GM21515 (cell line): ENCODE measurements at regions not wholly inside any gene's neighbourhood (a gene's known extent, or its start where the extent isn't known, plus 50 kb on each side); places are given as distances from the start of the nearest gene placed in this dataset.
"Not testable (repeated sequence)": the region's sequence is repeated elsewhere in the genome, so short reads cannot be mapped to it uniquely, and the experiment has no call there.

Experiments
- ATAC-seq: cut with Tn5 transposase; IDR thresholded peaks from one replicate; pipeline ENCODE4 v1.9.1; 2021; ENCODE audit not compliant: unreplicated experiment

DNA sequence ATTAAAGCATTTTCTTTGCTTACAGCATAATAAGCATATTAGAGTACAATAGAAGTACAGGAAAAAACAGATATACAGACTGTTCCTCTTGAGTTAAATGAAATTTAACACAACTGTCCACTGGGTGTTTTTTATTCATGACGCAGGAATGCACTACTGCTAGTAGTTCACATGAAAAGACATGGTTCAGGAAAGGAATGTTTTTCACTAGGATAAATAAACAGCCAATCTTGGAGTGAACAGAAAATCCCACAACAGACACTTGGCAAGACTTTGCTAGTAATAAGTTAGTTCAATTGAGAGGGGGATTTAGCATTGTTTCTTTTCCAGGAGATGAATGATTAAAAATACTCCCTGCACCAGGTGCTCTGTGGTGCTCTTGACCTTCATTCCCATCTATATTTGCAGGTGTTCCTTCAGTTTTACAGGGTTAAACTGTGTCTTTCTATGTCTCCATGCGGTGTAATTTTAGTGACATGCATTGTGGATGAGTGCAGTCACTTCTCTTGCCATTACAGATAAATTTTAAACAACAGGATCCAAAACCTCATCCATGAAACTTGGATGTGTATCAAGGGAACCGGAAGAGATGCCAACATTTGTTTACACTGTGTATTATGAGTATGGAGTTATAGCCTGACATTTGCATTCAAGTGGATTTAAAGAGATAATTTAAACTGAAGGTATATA, 796.6 kb downstream of the DSC3 start:
- no peak for ATAC-seq

DNA sequence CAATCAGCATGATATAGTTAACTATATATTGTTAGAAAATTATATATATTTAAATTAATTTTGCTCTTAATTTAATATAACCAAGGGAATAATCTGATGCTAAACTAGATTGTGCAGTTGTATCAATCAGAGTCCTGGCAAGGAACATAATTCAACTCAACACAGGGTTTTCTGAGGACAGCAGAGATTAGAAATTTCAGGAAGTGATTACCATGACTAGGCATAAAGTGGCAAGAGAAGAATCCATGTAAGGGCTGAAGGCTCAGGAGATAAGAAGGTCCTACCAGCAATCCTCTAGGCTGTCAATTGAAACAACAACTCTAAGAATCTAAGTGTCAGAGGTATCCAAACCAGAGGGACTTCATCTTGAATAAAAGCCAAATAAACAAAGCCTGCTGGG, 807.8 kb downstream of the DSC3 start:
- no peak for ATAC-seq

DNA sequence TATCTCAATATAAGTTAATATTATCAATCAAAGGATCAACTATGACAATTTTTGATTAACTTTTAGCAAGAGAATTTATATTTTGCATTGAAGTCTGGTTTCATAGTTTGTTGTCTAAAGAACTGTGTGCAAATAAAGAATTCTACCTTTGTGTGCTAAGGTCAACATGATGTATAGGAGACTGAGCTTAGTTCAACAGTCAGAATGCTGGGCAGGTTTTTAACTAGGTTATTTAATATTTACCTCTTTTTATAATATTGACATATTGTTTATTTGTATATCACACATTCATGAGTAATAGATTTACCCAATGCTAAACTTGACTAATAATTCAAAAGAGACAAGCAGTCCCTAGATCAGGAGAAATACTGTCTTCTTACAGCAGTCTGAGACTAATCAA, 831.4 kb downstream of the DSC3 start:
- ATAC-seq = no peak

DNA sequence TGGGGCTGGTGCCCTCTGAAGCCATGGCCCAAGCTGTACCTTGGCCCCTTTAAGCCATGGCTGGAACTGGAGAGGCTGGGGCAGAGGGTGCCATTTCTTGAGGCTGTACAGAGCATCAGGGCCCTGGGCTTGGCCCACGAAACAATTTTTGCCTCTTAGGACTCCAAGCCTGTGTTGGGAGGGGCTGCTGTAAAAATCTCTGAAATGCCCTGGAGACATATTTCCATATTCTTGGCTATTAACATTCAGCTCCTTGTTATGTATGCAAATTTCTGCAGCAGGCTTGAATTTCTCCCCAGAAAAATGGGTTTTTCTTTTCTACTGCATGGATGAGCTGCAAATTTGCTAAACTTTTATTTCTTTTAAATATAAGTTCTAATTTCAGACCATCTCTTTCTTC, 834.0 kb downstream of the DSC3 start:
- no peak for ATAC-seq

DNA sequence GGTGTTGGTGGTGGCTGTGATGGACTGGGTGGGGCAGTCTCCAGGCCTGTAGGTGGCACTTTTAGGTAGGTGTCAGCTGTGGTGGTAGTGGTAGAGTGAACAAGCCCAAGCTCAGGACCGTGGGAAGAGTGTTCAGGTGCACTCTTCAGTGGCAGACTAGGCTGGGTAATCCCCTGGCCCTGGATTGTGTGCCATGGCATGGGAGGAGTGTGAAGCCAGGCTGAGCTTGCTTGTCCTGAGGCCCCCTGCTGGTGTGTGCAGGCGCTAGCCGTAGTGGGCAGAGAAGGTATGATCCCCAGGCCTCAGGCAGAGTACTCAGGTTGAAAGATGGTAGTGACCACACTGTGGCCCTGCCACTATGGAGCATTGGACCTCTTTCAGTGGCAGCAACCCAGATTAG, 850.3 kb downstream of the DSC3 start:
- no peak for ATAC-seq

DNA sequence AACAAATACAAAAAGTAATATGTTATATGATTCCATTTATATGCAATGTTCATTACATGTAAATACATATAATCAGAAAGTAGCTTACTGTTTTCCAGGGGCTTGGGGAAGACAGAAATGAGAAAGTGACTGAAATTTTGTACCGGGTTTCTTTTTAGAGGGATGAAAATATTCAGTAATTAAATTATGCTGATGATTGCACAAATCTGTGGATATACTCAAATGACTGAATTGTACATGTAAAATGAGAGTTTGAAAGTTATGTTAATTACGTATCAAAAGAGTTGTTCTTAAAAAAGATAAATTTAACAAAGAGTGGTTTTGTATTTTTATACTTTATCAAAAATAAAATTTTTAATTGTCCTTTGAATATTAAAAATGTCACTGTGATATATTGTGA, 856.3 kb downstream of the DSC3 start:
- ATAC-seq = no peak

DNA sequence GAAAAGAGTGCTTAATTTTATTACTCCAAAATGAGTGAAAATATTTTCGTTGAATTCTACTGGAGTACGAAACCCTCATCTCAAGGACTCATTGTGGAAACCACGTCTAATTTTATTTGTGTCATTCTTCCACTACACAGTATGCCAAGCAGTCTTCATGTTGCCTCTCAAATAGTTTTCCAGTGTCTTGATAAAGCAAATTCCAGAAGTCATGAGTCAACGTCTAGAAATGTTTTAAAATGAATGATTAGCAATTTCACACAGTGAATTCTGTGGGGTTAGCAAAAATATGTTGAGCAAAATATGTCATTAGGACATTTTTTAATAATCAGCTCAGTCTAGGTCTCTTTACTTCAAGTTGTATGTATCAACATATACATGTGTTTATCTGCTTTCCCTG, 865.5 kb downstream of the DSC3 start:
- no peak for ATAC-seq

DNA sequence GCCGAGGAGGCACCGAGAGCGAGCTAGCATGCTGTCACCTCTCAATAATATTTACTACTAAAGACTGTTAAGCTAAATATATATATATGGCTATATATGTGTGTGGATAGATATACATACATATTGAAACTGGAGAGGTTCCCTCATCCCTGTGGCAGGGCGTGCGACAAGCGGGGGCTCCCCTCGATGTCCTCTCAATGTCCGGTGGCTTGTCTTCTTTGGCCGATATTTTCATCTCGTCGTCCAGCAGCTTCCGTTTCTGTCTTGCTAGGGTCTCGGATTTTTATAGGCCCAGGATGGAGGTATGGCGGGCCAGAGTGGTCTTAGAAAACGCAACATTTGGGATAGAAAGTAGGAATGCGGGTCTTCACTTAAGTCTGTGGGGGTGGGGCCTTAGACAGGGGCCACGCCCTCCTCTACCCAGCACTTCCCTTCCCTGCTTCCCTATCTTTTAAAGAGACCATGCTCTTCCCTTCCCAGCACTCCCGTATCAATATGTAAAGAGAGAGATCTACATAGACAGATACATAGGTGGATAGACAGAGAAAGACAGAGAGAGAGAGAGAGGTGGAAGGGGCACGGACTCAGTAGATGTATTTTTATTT, 866.8 kb downstream of the DSC3 start:
- ATAC-seq = no peak

DNA sequence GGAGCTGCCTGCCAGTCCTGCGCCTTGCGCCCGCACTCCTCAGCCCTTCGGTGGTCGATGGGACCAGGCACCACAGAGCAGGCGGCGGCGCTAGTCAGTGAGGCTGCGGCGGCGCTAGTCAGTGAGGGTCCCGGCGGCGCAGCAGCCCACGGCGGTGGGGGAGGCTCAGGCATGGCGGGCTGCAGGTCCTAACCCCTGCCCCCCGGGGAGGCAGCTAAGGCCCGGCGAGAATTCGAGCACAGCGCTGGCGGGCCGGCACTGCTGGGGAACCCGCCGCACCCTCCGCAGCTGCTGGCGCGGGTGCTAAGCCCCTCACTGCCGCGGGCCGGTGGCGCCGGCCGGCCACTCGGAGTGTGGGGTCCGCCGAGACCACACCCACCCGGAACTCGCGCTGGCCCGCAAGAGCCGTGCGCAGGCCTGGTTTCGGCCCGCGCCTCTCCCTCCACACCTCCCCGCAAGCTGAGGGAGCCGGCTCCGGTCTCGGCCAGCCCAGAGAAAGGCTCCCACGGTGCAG, 867.4 kb downstream of the DSC3 start:
- no peak for ATAC-seq

DNA sequence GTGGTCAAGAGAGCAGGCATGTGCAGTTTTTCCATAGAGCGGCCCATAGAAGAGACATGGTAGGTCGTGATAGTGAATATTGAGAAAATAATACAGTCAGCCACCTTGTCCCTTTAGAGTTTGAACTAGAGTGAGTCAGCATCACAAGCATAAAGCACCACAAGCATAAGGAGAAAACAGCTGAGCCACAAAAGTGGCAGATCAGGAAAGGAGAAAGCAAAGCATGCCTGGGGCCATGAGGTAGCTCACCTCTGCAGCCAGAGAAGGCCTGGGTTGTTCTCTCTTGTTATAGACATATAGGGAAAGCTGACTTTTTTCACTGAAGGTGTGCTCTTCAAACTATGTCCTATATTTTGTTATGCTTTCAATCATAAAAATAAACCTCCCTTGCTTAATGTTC, 879.0 kb downstream of the DSC3 start:
- no peak for ATAC-seq

DNA sequence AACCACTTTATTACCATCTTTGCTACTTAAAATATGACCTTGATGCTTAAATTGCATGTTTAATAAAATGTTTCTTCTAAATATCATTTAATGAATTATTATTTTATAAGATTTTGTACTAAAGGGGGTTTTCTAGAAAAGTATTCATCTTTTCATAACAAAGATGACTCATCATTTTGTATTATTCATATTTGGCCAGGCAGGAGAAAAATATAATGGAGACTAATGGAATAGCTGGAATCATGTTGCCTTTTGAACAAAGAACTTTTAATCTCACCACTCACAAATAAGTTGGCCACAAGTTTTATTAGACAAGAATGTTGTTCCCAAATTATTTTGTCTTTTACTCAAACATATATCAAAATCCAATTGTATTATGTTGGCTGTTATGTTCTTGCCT, 882.4 kb downstream of the DSC3 start:
- ATAC-seq = no peak

DNA sequence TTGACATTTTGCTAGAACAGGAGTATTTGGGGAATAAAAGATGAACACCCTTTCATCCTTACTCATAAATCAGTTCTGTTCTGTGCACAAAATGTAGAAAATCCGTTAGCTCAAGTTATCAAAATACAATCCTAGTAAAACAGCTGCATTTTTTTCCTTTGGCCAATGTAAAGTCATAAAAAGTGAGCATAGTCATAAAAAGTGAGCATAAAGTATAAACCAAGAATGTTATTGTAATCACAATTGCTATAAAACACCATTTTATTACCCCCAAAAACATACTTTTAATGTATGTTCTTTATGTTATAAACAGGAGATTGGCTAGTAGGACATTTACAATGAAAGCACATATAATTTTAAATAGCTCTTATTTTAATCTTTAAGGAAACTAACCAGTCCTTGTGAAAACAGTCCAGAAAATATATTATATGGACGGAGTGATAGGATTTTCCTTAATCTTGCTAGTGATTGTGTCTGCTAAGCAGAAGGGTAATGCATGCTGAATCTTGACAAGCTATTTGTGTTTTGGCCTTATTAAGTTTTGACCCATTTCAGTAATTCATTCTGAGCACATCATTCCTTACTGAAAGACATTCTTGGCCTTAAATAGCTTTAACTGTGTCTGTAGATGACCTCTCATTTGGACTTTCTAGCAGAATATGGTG, 891.8 kb downstream of the DSC3 start:
- ATAC-seq = no peak

DNA sequence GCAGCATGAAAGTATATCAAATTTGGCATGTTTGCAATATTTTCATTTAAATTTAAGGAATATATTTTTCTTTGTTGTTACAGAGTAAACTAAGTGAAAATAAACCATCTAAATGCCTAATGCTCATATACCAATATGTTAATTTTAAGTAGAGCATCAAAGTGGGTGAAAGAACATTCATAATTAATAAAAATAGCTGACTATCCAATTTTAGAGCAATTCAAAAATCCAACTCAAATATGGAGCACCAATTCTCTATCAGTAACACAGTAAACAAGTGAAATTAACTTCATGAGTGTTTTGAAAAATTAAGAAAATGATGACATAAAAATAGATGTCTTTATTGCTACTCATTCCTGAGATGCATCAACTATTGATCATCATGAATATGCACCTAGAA, 893.0 kb downstream of the DSC3 start:
- no peak for ATAC-seq

DNA sequence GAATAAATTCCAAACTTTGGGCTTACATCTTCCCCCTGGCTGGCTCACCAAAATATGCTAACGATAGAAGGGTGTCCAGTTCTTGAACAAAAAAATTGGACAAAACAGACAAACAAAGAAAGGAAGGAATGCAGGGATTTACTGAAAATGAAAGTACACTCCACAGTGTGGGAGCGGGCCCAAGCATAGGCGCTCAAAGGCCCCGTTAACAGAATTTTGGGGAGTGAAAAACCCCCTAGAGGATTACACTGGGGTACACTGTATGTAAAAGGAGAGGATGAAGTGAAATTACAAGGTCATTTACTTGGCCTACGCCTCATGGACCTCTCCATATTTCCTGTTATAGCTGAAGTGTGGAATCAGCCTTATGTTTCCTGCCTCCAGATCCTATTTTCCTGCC, 899.7 kb downstream of the DSC3 start:
- ATAC-seq = no peak

DNA sequence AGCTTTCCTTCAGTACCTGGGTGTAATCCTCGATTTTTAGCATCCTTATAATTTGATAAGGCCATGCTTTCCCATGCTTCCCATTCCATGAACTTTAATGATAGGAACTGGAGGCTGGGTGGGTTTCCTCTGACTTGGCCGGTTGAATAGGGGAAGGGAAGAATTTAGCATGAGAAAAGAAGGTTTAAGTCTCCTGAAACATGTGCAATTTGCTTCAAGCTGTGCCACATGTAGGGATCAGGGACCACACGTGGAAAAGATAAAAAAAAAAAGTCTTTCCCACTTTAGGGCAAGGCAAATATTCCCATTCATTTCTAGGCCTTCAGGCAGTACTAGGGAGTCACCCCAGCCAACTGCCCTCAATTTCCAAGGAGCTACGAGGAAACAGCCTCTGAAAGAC, 900.3 kb downstream of the DSC3 start:
- no peak for ATAC-seq

DNA sequence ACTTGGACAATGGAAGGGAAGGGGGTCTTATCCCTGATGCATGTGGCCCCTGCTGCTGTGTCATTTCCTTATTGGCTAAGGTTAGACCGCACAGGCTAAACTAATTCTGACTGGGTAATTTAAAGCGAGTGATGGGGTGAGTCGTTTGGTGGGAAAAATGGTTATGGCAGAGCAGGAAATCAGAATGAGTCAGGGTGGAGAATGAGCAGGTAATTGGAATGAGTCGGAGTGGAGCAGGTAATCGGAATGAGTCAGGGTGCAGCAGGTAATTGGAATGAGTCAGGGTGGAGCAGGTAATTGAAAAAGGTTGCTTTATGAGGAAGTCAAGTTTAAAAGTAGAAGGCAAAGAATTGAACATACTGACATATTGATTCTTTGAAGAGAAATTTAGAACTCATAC, 901.0 kb downstream of the DSC3 start:
- ATAC-seq = not testable (repeated sequence)

DNA sequence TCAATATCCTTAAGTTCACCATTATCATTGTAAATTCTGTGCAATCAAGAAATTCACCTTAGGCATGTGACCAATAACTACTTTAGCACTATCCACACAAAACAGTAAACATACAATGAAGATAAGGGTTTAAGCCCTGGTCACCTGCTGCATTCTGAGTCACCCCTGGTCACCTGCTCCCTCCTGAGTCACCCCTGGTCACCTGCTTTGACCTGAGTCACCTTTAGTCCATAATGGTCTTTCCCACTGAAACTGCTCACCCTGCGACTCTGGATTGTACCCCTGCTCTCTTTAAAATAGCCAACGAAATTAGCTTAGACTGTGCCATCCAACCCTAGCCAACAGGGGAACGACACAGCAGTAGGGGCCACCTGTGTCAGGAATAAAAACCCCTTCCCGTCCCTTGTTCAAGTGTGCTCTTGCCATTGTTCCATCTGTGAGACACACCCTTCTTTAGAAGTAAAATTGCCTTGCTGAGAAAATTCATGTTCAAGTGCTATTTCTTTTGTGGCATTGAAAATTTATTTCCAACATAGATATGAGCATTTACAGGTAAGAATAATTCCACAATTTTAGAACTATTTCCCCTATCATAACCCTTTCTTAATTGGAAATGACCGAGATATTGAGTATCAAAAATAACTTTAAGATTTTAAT, 902.8 kb downstream of the DSC3 start:
- no peak for ATAC-seq

DNA sequence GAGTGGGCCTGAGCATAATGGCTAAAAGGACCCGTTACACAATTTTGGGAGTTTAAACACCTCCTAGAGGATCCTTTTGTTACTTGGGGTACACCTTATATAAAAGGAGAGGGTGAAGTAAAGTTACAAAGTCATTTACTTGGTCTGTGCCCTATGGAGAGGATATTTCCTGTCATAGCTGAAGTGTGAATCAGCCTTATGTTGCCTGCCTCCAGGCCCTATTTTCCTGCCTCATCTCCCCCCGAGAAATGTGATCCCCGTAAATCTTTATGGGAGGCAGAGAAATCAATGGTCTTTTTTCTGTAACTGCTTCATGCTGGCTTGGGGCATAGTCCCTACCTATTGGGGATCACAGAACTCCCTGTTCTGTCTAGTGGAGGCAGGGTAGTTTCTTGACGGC, 906.6 kb downstream of the DSC3 start:
- no peak for ATAC-seq

DNA sequence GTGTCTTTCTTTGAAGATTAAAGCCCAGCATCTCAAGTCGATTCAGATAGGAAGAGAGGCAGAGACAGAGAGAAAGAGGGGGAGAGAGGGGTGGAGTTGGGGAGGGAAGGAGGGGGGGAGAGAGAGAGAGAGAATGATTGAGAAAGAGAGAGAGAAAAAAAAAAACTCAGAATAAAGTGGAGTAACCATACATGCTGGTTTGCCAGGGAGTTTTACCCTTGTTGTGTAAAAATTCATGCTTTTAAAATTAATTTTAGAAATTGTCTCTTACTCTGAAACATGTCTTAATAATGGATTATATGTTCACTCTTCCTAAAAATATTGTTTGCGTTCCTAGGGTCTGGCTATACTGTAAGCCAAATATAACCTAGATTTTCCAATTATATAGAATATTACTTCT, 908.5 kb downstream of the DSC3 start:
- ATAC-seq = no peak

DNA sequence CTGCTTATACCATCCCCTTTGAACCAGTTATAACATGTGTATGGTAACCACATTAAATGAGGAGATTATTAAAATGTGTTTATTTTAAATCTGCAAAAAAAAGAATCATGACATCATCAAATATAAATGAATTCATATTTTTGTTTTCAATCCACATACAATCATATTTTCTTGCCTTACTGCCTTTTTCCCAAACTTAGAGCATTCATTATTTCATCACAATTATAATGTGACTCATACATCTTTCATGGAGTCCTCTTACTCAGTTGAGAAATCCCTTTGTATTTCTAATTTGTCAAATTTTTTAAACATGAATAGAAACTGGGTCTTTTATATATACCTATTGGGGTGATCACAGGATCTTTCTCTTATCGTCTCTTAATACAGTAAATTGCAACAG, 909.6 kb downstream of the DSC3 start:
- ATAC-seq = no peak

DNA sequence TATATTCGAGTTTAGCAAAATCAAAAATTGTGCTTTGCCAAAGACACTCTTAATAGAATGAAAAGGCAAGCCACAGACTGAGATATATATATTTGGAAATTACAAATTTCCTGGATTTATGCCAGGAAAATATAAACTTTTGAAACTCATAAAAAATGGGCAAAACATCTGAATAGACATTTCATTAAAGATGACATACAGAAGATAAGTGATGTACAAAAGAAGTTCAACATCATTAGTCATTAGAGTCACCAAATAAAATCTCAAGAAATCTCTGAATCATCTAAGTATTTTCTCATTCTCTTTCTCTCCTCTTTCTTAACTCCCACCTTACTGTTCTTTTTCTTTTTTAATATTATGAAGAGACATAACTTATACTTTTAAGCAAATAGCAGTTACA, 921.1 kb downstream of the DSC3 start:
- no peak for ATAC-seq

DNA sequence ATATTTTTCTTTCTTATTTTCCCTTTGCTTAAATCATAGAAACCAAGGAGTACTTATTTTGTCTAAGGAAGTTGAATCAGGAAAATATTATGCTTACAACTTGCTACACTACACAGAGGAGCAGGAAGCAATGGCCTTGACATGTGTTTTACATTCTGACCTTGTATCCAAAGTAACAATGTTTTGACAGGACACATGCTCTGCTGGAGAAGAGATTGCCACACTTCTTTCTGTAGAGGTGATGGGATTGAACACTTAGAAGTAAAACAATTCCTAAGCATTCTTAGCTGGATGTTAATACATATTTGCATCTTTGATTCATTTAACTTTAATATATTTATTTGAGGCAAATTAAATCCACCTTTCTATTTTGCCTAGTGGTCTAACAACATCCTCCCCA, 929.1 kb downstream of the DSC3 start:
- no peak for ATAC-seq
